Stimulated activated CD4-positive, alpha-beta T cell treated with anti-CD3 and anti-CD28 coated beads, Interleukin-4, amount 100 ng/mL, for 4 hours (primary cell): ENCODE measurements at regions not wholly inside any gene's neighbourhood (a gene's known extent, or its start where the extent isn't known, plus 50 kb on each side); places are given as distances from the start of the nearest gene placed in this dataset.
"Not testable (repeated sequence)": the region's sequence is repeated elsewhere in the genome, so short reads cannot be mapped to it uniquely, and the experiment has no call there.

Experiments
- DNase-seq, 2 experiments: peaks; one replicate each; pipeline ENCODE4 v3.0.0-alpha.2; 2020

DNA sequence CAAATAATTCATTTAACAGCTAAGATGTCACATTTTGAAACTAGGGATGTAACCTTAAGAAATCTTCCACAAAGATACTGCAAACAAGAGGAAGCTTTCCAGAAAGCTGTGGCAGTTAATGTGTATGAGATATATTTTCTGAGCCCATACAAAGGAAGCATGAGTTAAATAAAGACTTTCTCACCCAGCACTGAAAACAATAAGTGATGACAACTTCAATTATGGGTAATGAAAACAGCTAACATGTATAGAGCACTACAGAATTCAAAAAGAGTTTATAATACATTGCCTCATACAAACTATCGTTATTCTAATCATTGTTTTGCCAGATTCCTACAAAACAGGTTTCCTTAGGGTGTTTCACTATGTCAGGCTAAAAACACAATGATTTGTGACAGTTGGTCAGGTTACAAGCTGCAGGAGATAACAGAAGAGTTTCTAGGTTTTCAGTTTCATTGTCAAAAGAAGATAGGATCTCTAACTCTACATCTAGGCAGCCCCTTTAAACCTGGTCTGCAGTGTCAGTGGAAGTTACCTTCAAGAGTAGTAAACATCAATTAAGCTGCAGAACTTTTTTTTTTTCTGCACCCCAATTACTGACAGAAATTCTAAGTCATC lies 618.1 kb upstream of the ADGRL3 start:
- no peak for DNase-seq

DNA sequence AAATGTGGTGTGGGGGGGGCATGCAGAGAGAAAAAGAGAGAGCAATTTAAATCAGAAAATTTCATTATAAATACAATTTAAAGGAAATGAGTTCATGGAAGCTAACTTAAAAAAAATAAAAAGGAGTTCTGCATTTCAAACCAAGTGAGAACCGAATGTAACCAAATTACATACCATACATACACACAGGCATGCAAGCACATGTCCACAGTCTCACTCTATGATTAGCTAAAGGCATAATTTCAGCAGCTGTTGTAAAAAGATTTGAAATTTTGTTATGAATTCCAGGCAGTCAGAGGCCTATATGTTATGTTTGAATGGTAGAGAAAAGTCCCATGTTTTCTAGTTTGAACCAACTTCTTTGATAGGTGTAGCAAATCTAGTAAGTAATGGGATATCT lies 611.6 kb upstream of the ADGRL3 start:
- no peak for DNase-seq

DNA sequence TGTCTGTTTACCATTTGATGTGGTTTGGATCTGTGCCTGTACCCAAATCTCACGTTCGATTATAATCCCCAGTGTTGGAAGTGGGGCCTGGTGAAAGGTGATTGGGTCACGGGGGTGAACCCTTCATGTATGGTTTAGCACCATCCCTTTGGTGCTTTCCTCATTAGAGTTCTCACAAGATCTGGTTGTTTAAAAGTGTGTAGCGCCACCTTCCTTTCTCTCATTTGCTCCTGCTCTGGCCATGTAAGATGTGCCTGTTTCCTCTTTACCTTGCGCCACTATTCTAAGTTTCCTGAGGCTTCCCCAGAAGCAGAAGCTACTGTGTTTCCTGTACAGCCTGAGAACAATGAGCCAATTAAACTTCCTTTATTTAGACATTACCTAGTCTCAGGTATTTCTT lies 610.7 kb upstream of the ADGRL3 start:
- DNase-seq, result no peak

DNA sequence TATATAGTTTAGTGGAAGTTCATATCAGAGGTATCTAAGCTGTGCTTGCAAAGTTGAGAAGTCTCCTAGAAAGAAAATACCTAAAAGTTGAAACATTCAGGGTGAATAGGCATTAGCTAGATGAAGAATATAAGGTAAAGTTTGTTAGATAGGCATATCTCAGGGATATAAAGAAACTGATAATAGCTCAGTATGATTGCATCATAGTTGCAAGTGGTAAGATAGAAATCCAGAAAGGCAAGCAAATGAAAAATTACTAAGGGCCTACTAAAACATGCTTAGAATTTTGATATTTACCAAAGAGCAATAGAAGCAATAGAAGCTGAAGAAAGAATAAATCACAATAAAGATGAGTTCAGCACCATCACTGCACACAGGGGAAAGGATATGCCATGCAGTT lies 610.0 kb upstream of the ADGRL3 start:
- no peak for DNase-seq

DNA sequence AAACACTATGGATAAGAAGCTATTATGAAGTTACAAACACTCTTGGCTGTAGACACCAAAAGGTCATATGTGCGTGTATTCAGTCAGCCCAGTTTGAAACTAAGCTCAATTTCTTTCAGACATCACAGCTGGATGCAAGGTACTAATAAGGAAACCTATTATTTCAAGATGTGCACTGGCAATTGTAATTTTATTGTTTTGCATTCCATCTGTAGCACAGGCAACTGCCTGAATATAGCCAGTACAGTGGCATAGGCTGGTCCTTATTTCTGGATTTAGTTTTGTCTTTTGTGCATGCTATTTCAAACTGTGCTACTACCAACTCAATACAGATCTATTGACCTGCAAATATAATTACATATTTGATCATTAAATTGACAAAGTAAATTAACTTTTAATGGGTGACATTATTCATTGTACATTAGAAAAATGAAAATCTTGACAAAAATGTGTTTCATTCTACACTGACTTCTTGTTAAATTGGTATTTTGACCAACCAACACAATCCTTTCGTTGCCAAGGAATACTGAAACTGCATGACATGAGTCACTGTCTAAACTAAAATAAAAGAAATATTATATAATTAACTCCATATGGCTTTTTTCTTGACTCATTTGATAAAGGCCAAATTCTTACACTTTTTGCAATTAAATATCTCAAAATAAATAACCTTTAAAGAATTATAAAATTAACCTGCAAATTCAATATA lies 594.3 kb upstream of the ADGRL3 start:
- DNase-seq, result no peak

DNA sequence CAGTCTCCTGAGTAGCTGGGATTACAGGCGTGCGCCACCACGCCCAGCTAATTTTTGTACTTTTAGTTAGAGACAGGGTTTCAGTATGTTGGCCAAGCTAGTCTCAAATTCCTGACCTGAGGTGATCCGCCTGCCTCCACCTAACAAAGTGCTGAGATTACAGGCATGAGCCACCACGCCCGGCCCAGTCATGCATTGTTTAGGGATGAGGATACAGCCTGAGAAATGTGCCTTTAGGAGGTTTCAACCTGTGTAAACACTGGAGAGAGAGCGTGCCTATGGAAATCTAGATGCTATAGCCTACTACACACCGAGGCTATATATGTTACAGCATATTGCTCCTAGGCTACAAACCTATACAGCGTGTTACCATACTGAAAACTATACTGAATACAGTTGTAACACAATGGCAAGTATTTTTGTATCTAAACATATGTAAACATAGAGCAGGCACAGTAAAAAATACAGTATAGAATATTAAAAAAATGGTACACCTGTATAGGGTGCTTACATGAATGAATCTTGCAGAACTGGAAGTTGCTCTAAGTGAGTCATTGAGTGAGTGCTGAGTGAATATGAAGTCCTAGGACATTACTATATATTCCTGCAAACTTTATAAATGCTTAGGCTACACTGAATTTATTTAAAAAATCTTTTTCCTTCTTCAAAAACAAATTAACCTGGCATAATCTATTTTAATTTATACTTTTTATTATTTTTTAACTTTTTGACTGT lies 588.2 kb upstream of the ADGRL3 start:
- no peak for DNase-seq

DNA sequence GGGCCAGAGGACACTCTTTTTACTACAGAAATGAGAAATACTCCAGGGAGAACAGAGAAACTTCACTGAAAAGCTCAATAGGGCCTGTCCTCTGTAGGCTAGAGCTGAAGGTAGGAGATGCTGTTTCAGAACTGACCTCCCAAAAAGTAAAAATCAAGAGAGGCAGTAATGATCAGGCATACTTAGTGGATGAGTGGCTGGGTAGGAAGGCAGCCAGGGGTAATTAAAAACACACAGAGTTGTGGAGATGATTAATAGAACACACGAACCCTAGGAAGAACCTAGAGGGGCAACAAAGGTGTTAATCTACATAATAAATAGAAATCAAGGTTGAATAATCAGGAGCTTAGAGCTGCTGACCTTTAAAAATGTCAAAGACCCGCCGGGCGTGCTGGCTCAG lies 582.4 kb upstream of the ADGRL3 start:
- DNase-seq, result no peak

DNA sequence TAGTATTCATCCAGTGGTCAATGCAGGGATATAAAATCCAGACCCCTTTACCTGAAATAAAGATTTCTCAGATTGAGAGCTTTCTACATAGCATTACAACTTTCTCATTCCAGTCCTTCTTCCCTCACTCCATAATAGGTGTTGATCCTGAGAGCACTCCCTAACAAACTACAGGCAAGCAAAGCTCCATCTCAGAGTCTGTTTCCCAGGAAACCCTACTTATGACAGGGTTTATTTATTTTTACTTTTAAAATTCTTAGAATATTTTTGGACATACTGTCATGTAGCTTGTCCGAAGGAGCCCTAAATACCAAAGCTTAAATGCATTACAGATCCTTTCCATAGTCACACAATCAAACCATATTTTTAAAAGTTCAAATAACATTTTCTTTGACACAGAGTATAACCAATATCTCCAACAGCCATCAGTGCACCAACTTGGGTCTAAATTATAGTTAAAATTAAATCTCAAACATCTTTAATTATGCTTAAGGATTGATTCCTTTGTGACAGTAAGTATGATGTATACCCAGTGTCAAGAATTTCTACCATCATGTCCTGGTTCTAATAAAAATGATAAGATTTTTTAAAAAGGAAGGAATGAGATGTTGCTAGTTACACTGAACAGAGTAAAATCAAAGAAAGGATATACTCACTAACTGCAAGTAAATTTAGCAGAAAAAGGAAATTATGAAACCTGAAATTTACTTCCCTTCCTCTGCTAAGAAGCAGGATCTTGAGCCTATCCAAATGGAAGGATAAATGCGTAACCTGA lies 580.4 kb upstream of the ADGRL3 start:
- DNase-seq, result no peak

DNA sequence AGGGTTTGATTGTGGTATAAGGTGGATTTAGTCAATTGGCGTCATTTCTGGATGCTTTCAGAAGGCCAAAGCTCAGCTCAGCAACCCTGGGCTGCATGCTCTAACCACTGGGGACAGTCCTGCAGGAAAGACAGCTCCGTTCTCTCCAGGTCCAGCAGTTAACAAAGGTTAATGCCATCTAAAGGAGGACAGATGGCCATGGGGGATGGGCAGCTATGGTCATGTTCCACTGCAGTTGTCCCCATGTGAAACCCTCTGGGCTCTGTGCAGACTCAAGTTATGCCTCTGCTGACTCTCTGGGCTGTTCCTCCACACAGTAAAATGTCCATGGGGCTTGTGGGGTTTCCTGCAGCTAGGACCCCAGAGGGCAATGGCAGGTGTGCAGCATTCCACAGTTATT lies 562.1 kb upstream of the ADGRL3 start:
- no peak for DNase-seq

DNA sequence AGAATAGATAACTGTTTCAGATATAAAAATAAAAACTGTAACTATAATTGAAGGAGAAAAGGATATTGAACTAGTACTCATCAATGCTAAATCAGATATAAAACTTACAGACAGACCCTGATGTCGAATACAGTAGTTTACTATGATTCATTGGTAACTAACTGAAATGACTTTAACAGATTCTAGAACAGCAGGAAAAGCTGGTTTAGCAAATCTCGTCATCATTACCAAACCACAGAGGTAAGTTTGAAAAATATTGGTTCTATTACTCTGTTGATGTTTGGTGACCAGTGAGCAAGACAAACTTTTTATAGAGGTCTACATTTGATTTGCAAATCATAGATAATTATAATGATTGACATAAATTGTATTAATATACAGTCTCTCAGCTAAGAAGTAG lies 551.4 kb upstream of the ADGRL3 start:
- DNase-seq, result no peak

DNA sequence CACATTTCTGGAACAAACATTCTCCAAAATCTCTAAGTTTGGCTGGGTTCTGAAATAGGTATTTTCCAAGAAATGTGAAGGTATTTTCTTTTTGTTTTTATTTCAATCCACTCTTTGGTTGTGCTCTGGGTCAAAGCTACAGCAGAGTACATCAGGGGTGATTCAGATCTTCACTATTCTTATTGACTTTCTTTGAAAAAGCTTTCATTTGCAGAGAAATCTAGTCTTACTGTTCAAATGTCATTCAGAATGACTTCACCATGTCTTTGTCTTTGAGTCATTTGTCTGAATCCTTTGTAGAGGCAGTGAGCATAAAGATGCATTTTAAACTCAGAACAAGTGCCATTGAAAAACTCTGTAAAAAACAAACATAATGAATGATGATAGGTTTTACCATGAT lies 547.2 kb upstream of the ADGRL3 start:
- no peak for DNase-seq

DNA sequence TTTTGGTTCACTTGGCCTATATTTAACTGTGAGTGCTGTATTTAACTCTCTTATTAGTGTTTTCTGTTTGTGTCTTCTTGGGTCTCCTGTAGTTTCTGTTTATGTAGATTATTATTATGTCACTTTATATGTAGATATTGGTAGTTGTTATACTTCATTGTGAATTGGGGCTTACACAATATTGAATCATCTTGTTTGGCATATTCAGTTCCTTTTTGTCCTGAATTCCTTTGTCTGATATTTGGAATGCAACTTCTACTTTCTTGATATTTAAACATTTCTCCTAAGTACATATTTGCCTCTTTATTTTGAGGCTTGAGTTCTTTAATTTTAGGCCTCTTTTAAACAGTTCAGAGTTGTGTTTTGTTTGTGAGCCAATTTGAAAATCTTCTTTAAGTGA lies 544.8 kb upstream of the ADGRL3 start:
- no peak for DNase-seq

DNA sequence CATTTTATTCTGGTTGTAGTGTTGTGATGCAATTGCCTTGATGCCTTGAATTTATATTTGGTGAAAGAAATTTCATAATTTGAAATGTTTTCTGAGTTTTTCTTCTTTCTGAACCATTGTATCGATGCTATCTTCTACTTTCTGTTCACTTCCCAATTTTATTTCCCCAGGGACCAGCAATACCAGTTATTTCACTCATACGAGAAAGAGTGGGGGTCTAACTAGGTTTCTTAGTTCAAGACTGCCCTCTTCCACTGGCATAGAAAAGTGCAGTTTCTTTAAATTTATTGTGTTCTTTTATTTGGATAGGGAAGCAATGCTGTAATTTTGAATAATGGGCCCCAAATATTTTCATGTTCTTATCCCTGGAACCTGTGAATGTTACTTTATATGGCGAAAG lies 544.0 kb upstream of the ADGRL3 start:
- DNase-seq, result no peak

DNA sequence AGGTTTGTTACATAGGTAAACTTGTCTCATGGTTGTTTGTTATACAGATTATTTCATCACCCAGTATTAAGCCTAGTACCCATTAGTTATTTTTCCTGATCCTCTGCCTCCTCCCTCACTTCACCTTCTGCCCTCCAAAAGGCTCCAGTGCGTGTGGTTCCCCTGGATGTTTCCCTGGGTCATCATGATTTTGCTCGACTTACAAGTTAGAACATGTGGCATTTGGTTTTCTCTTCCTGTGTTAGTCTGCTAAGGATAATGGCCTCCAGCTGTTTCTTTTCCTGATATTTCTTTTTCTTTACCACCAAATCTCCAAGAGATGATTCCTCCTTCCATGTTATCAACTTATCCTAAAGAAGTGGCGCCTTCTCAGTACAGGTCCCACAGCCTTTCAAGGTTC lies 543.1 kb upstream of the ADGRL3 start:
- no peak for DNase-seq

DNA sequence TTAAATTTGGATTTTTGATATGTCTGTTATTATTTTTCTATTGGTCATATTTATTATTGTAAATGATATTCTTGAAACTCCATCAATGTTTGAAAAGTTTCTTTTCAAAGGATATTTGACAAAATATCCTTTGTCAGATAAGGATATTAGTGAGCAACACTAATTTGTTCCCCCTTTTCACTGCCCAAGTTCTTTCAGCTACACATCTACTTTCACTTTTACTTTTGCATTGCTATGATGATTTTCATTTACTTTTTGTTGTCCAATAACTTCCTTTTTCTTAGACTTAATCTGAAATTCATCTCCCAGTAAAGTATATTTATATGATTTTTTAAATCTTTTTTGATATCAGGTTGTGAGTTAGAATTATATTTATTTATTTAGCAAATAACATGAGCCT lies 542.3 kb upstream of the ADGRL3 start:
- no peak for DNase-seq

DNA sequence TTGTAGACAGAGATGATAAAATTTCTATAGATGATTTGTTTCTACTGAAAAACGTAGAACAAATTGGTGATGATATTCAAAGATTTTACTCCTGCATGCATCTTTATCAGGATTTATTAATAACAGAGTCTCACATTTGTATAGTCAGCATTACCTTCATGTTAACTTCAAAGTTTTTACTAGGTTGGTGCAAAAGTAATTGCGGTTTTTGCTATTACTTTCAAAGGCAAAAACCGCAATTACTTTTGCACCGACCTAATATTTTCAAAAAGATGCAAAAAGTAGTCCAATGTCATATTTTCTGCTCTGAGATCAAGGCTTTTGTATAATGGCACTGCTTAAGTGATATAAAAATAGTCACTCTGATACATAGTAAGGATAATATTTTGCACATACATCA lies 536.4 kb upstream of the ADGRL3 start:
- DNase-seq, result no peak

DNA sequence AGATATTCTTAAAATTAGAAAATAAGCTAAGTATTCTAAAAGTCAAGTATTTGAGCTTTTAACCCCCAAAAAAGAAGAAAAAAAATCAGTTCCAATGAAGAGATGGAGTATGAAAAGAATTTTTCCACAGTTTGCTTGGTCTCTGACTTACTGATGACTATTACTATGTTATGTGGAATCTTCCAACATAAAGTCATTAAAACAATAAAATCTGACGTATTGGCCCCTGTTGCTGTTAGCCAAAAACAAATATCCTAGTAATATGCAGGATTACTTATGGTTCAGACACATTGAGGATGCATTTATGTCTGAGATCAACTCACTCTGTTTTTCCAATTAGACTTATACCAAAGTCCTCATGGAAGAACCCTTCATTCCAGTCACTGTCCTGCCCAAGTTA lies 517.2 kb upstream of the ADGRL3 start:
- no peak for DNase-seq

DNA sequence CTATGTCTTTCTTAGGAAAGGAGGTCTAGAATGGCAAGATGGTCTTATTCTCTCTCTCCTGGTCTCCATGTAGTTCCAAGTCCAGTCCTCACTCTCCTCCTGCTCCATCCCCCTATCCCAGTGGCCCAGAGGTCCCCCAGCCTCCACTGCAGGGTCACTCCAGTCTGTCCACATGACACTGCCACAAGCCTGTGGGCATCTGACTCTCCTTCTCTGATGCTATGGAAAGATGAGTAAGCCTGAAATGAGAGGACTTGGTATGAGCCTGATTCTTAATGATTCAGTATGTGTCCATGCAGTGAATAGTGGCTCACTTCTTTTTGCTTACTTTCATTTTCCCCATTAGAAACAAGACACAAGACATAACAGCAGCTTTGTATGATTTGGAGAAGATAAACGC lies 516.8 kb upstream of the ADGRL3 start:
- DNase-seq, result no peak

DNA sequence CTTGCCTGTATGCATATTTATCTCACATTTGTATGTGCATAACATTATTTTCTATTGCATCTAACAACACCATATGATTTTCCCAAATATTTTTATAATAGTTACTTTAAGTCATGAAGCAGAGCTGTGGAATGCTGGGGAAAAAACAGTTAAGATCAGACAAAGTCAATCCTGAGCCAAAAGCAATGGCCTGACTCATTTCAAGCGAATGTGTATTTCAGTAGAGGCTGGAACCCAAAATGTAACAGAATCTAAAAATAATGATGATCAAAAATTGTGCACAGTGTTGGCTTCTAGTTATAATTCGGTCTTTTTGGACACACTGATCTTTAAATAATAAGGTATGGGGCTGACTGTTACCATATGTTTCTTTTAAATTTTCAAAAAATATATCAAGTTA lies 516.2 kb upstream of the ADGRL3 start:
- no peak for DNase-seq

DNA sequence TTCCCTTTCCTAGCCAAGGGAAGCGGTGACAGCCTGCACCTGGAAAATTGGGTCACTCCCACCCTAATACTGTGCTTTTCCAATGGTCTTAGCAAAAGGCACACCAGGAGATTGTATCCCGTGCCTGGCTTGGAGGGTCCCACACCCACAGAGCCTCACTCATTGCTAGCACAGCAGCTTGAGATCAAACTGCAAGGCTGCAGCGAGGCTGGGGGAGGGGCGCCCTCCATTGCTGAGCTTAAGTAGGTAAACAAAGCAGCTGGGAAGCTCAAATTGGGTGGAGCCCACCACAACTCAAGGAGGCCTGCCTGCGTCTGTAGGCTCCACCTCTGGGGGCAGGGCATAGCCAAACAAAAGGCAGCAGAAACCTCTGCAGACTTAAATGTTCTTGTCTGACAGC lies 504.1 kb upstream of the ADGRL3 start:
- DNase-seq, result not testable (repeated sequence)

DNA sequence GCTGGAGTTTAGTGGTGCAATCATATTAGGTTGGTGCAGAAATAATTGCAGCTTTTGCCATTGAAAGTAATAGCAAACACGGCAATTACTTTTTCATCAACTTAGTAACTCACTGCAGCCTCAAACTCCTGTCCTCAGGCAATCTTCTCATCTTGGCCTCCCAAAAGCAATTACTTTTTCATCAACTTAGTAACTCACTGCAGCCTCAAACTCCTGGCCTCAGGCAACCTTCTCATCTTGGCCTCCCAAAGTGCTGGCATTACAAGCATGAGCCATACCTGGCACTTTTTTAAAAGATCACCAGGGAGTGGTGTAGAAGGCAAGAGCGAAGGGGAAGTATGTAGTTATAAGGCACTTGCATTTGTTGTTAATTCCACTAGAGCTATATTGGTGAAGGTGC lies 491.1 kb upstream of the ADGRL3 start:
- DNase-seq, result no peak

DNA sequence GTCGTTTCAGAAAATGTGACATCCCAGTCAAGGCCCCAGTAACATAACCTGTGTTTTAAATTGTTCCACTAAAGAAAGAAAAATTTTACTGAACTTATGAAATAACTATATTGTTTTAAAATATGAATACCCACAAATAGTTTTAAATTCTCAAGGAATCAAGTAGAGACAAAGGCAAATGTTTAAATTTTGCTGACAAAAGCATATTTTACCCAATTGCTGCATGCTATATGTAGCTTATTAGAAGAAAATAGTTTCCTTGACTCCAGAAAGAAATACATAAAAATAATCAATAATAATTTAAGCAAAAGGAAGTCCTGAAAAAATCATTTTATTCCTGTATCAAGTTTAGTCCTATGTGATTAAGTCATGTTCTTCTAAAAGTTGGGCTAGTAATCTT lies 481.3 kb upstream of the ADGRL3 start:
- DNase-seq, result no peak

DNA sequence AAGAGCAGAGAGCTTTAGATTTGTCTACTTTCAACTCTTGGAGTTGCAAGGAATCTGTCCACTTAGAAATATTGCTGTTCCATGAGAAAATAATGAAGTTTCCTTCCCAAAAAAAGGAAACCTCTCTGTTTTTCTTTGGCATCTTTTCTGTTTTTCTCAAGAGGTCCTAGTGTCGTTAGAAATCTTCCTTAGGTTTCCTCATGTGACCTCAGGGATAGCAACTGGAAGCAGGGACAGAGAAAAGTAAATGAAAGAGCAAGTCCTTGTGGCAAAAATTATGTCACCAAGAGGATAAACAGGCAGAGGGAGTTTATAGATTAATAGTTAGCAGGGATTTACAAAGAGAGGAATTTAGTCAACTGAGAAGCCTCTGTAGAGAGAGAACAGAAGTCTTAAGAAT lies 478.4 kb upstream of the ADGRL3 start:
- no peak for DNase-seq

DNA sequence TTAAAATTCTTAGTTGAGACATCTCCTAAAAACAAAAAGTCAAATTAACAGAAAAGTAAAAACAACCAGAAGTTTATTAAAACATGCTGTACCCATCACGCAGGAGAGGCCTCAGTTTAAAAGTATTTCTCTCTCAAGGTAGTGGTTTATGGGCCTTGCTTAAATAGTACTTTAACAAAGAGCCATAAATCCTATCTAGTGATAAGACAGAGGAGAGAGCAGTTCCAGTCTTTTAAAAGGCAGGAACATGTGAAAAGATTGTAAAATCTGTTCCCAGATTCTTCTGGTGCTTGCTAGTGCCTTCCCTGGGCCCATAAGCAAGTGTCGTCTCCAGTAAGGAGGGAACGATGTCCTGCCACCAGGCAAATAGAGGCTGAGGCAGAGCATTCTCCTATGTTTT lies 476.3 kb upstream of the ADGRL3 start:
- no peak for DNase-seq
